A549 (cell line): ENCODE measurements at regions not wholly inside any gene's neighbourhood (a gene's known extent, or its start where the extent isn't known, plus 50 kb on each side); places are given as distances from the start of the nearest gene placed in this dataset.

Experiments used
- CBX2 ChIP-seq: fragments of 200-600 bp; sonication (generic); IDR thresholded peaks from 2 replicates; pipeline ENCODE4 v1.6.1; 2016; ENCODE audit warnings: low read depth, mild to moderate bottlenecking, borderline replicate concordance
- EP300 ChIP-seq, 2 experiments: fragments of >200 bp; sonication (Bioruptor Twin); formaldehyde crosslinking; IDR thresholded peaks; 2 replicates in 1 of 2; 3 replicates in 1 of 2; pipeline ENCODE4 v1.6.1; 2016 to 2017
- TF ChIP-seq, protein P1 (sequence below): fragments of >200 bp; sonication (Bioruptor Twin); formaldehyde crosslinking; IDR thresholded peaks from 3 replicates; pipeline ENCODE4 v1.5.1; 2016

DNA sequence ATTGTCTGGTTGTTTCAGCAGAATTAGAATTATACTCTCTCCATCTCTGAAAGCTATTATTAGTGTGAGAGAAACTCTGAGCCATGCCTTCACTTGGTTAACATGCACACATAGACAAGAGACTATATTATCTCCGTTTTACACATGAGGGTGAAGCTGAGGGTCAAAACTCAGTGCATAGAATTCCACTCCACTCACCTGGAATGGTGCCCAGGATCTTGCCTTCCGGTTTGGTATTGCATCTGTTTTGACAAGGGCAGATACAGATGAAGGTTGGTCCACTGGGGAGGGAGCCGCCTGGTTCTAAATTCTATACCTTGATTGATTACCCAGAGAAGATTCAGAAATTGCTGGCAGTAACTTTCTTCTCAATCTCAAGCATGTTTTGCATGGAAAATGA is 149.5 kb upstream of the PELI2 start:
- TF ChIP-seq CBX2 (no peak), EP300 (IDR thresholded peaks at IDR 0.05) (no peak)
- TF ChIP-seq, protein P1, sequence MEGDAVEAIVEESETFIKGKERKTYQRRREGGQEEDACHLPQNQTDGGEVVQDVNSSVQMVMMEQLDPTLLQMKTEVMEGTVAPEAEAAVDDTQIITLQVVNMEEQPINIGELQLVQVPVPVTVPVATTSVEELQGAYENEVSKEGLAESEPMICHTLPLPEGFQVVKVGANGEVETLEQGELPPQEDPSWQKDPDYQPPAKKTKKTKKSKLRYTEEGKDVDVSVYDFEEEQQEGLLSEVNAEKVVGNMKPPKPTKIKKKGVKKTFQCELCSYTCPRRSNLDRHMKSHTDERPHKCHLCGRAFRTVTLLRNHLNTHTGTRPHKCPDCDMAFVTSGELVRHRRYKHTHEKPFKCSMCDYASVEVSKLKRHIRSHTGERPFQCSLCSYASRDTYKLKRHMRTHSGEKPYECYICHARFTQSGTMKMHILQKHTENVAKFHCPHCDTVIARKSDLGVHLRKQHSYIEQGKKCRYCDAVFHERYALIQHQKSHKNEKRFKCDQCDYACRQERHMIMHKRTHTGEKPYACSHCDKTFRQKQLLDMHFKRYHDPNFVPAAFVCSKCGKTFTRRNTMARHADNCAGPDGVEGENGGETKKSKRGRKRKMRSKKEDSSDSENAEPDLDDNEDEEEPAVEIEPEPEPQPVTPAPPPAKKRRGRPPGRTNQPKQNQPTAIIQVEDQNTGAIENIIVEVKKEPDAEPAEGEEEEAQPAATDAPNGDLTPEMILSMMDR: no peak
